H7 (cell line): ENCODE measurements at regions not wholly inside any gene's neighbourhood (a gene's known extent, or its start where the extent isn't known, plus 50 kb on each side); places are given as distances from the start of the nearest gene placed in this dataset.
A peak's percentile ranks its signal among the peaks of the same experiment; 100 is the strongest.
"Not testable (repeated sequence)": the region's sequence is repeated elsewhere in the genome, so short reads cannot be mapped to it uniquely, and the experiment has no call there.

ENCODE experiments used
- DNase-seq: peaks from one replicate; pipeline ENCODE4 v3.0.0; 2012
- H3K27me3 ChIP-seq: 2 replicates; pipeline ENCODE4 v1.6.0; 2011; ENCODE audit warnings: mild to moderate bottlenecking, low read length; ENCODE audit not compliant: control insufficient read depth, insufficient read depth
- H3K36me3 ChIP-seq: replicated peaks from 2 replicates; pipeline ENCODE4 v1.5.1; 2011; ENCODE audit warnings: low read length; ENCODE audit not compliant: control insufficient read depth, insufficient read depth
- H3K4me3 ChIP-seq: 2 replicates; pipeline ENCODE4 v1.5.1; 2011; ENCODE audit warnings: low read depth, mild to moderate bottlenecking, control low read depth, low read length, moderate library complexity; ENCODE audit not compliant: insufficient read depth

GRCh38 chrX:138018145-138018799 lies 452.3 kb downstream of the ZIC3 start:
- Histone ChIP-seq H3K36me3 (no peaks in the 10 kb centered on the region), H3K27me3 (no peaks in the 10 kb centered on the region), H3K4me3 (no peak overlapping the region)
- no peak for DNase-seq

GRCh38 chrX:138020941-138021340 lies 455.0 kb downstream of the ZIC3 start:
- H3K4me3 ChIP-seq: no peak overlapping the region
- no peaks in the 10 kb centered on the region for H3K36me3 ChIP-seq
- no peak for DNase-seq
- no peaks in the 10 kb centered on the region for H3K27me3 ChIP-seq

DNA sequence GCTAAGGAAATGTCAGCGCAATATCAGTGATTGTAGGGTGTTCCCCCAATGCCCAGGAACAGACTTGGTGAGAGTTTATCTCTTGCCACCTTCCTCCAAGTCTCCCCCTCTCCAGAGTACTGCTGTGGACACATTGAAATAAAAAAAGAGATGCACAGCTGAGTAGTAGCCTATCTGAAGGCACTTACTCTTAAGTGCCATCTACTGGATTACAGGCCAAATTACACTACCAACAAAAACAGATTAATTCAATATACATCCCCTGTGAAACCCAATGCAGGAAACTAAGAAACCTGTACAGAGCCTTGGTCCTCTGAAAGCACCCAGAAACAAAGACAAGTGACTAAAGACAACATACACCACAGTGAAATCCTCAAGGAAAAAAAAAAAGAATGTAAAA lies 460.3 kb downstream of the ZIC3 start:
- no peaks in the 10 kb centered on the region for H3K36me3 ChIP-seq
- H3K27me3 ChIP-seq: no peaks in the 10 kb centered on the region
- peak; percentile 33 for DNase-seq
- no peak overlapping the region for H3K4me3 ChIP-seq

DNA sequence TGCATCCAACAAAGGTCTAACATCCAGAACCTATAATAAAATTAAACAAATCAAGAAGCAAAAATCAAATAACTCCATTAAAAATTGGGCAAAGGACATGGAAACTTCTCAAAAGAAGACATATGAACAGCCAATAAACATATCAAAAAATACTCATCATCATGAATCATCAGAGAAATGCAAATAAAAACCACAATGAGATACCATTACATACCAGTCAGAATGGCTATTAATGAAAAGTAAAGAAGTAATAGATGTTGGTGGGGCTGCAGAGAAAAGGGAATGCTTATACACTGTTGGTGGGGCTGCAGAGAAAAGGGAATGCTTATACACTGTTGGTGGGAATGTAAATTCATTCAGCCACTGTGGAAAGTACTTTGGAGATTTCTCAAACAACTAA lies 465.8 kb downstream of the ZIC3 start:
- no peak overlapping the region for H3K4me3 ChIP-seq
- H3K27me3 ChIP-seq: no peaks in the 10 kb centered on the region
- no peak for DNase-seq
- no peaks in the 10 kb centered on the region for H3K36me3 ChIP-seq

- H3K36me3 ChIP-seq: no peaks in the 10 kb centered on the region; the same call in 1 of the 2 replicates
- H3K4me3 ChIP-seq: no peak overlapping the region
- no peaks in the 10 kb centered on the region for H3K27me3 ChIP-seq
- DNase-seq: peak; percentile 39
These were observed 468.2 kb downstream of the ZIC3 start for GRCh38 chrX:138034136-138034535.

DNA sequence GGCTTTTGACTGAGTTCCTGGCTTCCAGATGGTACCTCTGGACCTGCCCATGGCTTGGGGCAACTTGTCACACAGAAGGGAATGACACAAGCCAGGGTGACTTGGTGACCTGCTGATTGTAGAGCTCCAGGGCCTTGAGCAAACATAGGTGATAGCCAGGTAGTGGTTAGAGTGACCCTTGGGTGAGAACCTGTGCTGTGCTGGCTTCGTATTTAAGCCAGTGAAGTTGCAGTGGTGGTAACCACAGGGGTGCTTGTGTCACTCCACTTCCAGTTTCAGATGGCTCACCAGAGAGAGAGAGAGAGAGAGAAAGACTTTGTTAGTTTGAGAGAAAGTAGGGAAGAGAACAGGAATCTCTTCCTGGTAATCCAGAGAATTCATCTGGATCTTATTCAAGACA lies 471.6 kb downstream of the ZIC3 start:
- Histone ChIP-seq H3K36me3 (no peaks in the 10 kb centered on the region; the same call in 1 of the 2 replicates), H3K4me3 (no peak overlapping the region), H3K27me3 (no peaks in the 10 kb centered on the region)
- DNase-seq: no peak

DNA sequence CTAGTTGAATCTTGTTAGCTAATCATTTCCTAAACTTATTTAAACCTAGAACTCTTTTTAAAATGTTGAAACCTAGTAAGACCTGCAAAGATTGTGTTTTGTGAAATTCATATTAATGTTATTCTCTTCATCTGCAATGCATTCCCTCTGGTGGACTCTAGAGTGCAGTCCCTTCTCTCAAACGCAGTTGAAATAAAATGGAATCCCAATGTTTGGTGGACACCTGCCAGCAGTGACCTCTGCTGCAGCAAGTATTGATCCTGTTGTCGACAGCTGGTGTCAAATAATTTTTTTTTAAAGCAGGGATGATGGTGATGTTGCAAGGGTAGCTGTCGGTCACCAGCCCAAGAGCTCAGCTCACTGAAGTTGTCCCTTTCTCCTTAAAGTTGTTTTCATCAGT lies 492.0 kb downstream of the ZIC3 start:
- no peaks in the 10 kb centered on the region for H3K36me3 ChIP-seq
- no peak for DNase-seq
- no peak overlapping the region for H3K4me3 ChIP-seq
- no peaks in the 10 kb centered on the region for H3K27me3 ChIP-seq

- no peak overlapping the region for H3K4me3 ChIP-seq
- H3K27me3 ChIP-seq: no peaks in the 10 kb centered on the region
- H3K36me3 ChIP-seq: no peaks in the 10 kb centered on the region
- DNase-seq: no peak
These were observed 493.0 kb downstream of the ZIC3 start for GRCh38 chrX:138058931-138059330.

DNA sequence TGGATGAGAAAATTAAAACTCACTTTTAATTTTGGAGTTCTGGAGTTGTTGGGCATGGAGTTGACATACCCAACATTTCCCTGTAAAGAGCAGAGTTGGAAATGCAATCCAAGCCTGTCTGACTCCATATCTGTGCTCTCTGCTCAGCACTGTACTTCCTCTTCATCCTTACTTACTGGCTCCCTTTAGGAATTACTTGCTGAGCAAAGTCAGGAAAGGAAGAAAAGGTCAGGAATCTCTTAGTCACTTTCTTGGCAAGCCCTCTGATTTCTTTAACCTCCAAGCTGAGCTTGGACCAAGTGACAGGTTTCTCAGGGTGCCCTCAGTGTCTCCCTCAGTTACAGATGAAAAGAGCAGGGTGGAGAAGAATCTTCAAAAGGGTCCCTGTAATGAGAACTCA lies 501.5 kb downstream of the ZIC3 start:
- Histone ChIP-seq H3K27me3 (no peaks in the 10 kb centered on the region), H3K4me3 (no peak overlapping the region), H3K36me3 (no peaks in the 10 kb centered on the region)
- DNase-seq: no peak

- DNase-seq: no peak
- Histone ChIP-seq H3K4me3 (no peak overlapping the region), H3K36me3 (no peaks in the 10 kb centered on the region), H3K27me3 (no peaks in the 10 kb centered on the region)
These were observed 507.7 kb downstream of the ZIC3 start for GRCh38 chrX:138073626-138074025.

GRCh38 chrX:138082251-138082650 lies 516.3 kb downstream of the ZIC3 start:
- Histone ChIP-seq H3K4me3 (no peak overlapping the region), H3K36me3 (no peaks in the 10 kb centered on the region)
- DNase-seq: no peak

DNA sequence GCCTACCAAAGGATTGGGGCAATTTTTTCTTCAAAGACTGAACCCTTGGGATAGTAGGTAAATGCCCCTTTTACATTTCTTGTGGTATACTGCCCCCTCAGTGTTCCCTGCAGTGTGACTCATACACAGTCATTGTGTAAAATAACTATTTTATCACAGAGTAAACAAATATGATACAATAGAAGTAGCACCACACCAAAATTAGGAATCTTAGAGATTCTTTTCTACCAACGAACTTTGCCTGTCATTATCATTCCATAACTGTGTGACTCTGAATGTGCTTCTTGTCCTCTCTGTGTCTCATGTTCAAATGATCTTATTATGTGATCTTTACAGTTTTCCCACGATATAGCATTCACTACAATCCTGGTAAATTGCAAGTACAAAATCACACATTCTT lies 517.0 kb downstream of the ZIC3 start:
- DNase-seq: no peak
- H3K4me3 ChIP-seq: no peak overlapping the region
- H3K27me3 ChIP-seq: no peaks in the 10 kb centered on the region
- no peaks in the 10 kb centered on the region for H3K36me3 ChIP-seq

More at GRCh38 chrX:138082251-138082650, 516.3 kb downstream of the ZIC3 start:
- no peaks in the 10 kb centered on the region for H3K27me3 ChIP-seq

DNA sequence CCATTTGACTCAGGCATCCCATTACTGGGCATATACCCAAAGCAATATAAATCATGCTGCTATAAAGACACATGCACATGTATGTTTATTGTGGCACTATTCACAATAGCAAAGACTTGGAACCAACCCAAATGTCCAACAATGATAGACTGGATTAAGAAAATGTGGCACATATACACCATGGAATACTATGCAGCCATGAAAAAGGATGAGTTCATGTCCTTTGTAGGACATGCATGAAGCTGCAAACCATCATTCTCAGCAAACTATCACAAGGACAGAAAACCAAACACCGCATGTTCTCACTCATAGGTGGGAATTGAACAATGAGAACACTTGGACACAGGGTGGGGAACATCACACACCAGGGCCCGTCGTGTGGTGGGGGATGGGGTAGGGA lies 545.0 kb downstream of the ZIC3 start:
- H3K27me3 ChIP-seq, DNase-seq, H3K4me3 ChIP-seq, H3K36me3 ChIP-seq: not testable (repeated sequence)

DNA sequence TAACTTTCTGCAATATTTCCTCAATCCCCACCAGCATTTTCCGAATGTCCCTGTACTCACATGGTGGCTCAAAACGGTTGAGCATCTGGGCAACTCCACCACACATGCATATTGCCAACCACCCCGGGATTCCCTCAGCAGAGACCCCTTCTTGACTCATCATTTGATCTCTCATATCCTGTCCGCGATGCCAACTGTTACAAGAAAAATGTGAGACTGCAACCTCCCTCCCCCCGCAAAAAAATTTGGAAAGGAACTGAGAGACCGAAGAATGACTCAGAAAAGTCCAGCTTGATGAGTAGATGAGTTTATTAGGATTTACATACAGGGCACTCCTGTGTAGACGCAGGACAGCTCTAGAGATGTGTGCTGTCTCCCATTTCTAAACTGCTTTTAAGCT lies 561.4 kb downstream of the ZIC3 start:
- DNase-seq: no peak
- Histone ChIP-seq H3K4me3 (no peak overlapping the region), H3K27me3 (no peaks in the 10 kb centered on the region; the same call in 1 of the 2 replicates), H3K36me3 (no peaks in the 10 kb centered on the region)

DNA sequence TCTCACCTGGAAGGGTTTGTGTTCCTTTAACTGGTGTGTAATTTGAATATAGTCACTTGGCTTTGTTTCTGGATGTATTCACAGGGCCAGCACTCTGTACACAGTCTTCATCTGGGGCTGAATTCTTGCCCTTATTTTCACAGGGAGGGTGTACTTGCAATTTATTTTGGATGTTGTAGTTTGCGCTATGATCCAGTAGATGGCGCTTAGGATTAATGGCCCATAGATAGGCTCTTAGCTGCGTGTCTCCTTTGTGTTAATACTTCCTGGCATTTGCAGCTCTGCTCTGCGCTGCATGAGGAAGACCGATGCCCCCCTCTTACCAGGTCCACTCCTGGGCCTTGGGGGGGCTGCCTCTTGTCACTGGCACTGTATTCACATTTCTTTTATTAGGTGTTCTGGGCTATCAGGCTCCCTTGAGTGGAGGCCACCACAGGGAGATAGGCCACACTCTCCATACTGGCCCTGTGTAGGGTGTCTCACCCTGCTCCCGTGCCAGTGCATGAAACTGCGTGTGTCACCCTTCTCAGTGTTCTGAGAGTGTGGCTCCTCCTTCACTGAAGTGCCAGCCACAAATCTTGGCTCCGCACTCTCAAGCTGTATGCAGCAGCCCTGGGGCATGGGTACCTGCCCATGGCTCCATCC lies 562.2 kb downstream of the ZIC3 start:
- H3K4me3 ChIP-seq: no peak overlapping the region
- peak; percentile 8 for DNase-seq
- no peaks in the 10 kb centered on the region for H3K36me3 ChIP-seq
- no peaks in the 10 kb centered on the region; the same call in 1 of the 2 replicates for H3K27me3 ChIP-seq
